SK-N-SH (cell line): ENCODE measurements at regions not wholly inside any gene's neighbourhood (a gene's known extent, or its start where the extent isn't known, plus 50 kb on each side); places are given as distances from the start of the nearest gene placed in this dataset.

Source experiments
- CTCF ChIA-PET: fragments of 300-600, 350-600 bp; formaldehyde crosslinking; extraction: SDS; loops from one replicate; lab custom pipeline; 2021; lab: Yijun Ruan, JAX
- POLR2A ChIA-PET: fragments of 350-600 bp; sonication (Branson Sonifier 250); formaldehyde crosslinking; extraction: SDS; loops from one replicate; lab custom pipeline; 2020; ENCODE audit warnings: antibody characterized with exemption, inconsistent platforms; lab: Yijun Ruan, JAX
- DNase-seq: peaks from one replicate; pipeline ENCODE4 v3.0.0; 2012
- H2AFZ ChIP-seq: fragments of 200-600 bp; sonication (generic); 2 replicates; pipeline ENCODE4 v1.8.1; 2016; ENCODE audit warnings: antibody characterized with exemption, mild to moderate bottlenecking, low read depth
- H3F3A ChIP-seq: fragments of 200-600 bp; sonication (generic); replicated peaks from 2 replicates; pipeline ENCODE3; 2016; ENCODE audit warnings: antibody characterized with exemption, mild to moderate bottlenecking; ENCODE audit not compliant: insufficient read depth
- H3K27ac ChIP-seq, 2 experiments: fragments of 200-500 bp in 1 of 2; fragments of 200-600 bp in 1 of 2; sonication (Bioruptor generic) in 1 of 2; sonication (generic), shearing (Covaris generic) in 1 of 2; 2 replicates each; pipeline versions ENCODE4 v1.5.1 to v1.6.1; 2014 to 2016; ENCODE audit warnings: low read depth in 2 of 2, inconsistent platforms in 1 of 2, low read length in 1 of 2, mild to moderate bottlenecking in 1 of 2, mixed read lengths in 1 of 2
- H3K27me3 ChIP-seq: fragments of 200-600 bp; sonication (generic), shearing (Covaris generic); 2 replicates; pipeline ENCODE4 v1.6.1; 2016; ENCODE audit warnings: mixed run types; ENCODE audit not compliant: insufficient read depth
- H3K36me3 ChIP-seq, 2 experiments: fragments of 200-500 bp in 1 of 2; fragments of 200-600 bp in 1 of 2; sonication (Bioruptor generic) in 1 of 2; sonication (generic) in 1 of 2; replicated peaks in 1 of 2; 2 replicates each; pipeline versions ENCODE3 to v1.5.1; 2014 to 2016; ENCODE audit warnings: low read length in 1 of 2, mild to moderate bottlenecking in 1 of 2; ENCODE audit not compliant: insufficient read depth in 2 of 2, control insufficient read depth in 1 of 2
- H3K4me1 ChIP-seq, 2 experiments: fragments of 200-500 bp in 1 of 2; fragments of 200-600 bp in 1 of 2; sonication (Bioruptor generic) in 1 of 2; sonication (generic), shearing (Covaris generic) in 1 of 2; 2 replicates each; pipeline versions ENCODE4 v1.5.1 to v1.6.1; 2014 to 2016; ENCODE audit warnings: low read depth in 1 of 2, low read length in 1 of 2, mixed run types in 1 of 2; ENCODE audit not compliant: insufficient read depth in 2 of 2, control insufficient read depth in 1 of 2
- H3K4me2 ChIP-seq: fragments of 200-600 bp; sonication (generic), shearing (Covaris generic); 2 replicates; pipeline ENCODE4 v1.6.1; 2017; ENCODE audit warnings: mixed run types
- H3K4me3 ChIP-seq, 2 experiments: fragments of 200-500 bp in 1 of 2; fragments of 200-600 bp in 1 of 2; sonication (Bioruptor generic) in 1 of 2; sonication (generic), shearing (Covaris generic) in 1 of 2; 2 replicates each; pipeline versions ENCODE4 v1.5.1 to v1.8.1; 2014 to 2016; ENCODE audit warnings: low read depth in 2 of 2, inconsistent platforms in 1 of 2, low read length in 1 of 2, mild to moderate bottlenecking in 1 of 2, mixed read lengths in 1 of 2, moderate library complexity in 1 of 2
- H3K79me2 ChIP-seq: fragments of 200-600 bp; sonication (generic); 2 replicates; pipeline ENCODE4 v1.8.1; 2017; ENCODE audit warnings: mild to moderate bottlenecking; ENCODE audit not compliant: insufficient read depth
- H3K9ac ChIP-seq: fragments of 200-600 bp; sonication (generic); 2 replicates; pipeline ENCODE4 v1.6.1; 2017; ENCODE audit warnings: mixed run types
- H3K9me2 ChIP-seq: fragments of 200-600 bp; sonication (generic); 2 replicates; pipeline ENCODE4 v1.6.1; 2017; ENCODE audit warnings: mixed run types
- H3K9me3 ChIP-seq: fragments of 200-600 bp; sonication (generic); 2 replicates; pipeline ENCODE4 v1.6.1; 2017; ENCODE audit warnings: mixed run types, mild to moderate bottlenecking, moderate library complexity
- H4K20me1 ChIP-seq: fragments of 200-600 bp; sonication (generic); 2 replicates; pipeline ENCODE4 v1.6.1; 2017; ENCODE audit warnings: mild to moderate bottlenecking, mixed run types; ENCODE audit not compliant: insufficient read depth
- CHD2 ChIP-seq: fragments of 150-350 bp; IDR thresholded peaks from 2 replicates; pipeline ENCODE4 v1.6.1; 2018; ENCODE audit warnings: low read length; ENCODE audit not compliant: partially characterized antibody
- EP300 ChIP-seq, 2 experiments: IDR thresholded peaks; 2 replicates each; pipeline versions ENCODE4 v1.4.0 to v1.6.1; 2012; ENCODE audit warnings: borderline replicate concordance in 1 of 2, low read depth in 1 of 2, low read length in 1 of 2
- FOSL2 ChIP-seq: IDR thresholded peaks from 2 replicates; pipeline ENCODE4 v1.4.0; 2012; ENCODE audit warnings: low read depth, mild to moderate bottlenecking, moderate library complexity, borderline replicate concordance
- FOXM1 ChIP-seq: IDR thresholded peaks from 2 replicates; pipeline ENCODE4 v1.4.0; 2012; ENCODE audit warnings: low read depth, mild to moderate bottlenecking
- GATA2 ChIP-seq: sonication (generic); formaldehyde crosslinking; IDR thresholded peaks from 2 replicates; pipeline ENCODE4 v1.5.0; 2020; ENCODE audit warnings: mild to moderate bottlenecking, missing genetic modification reagents
- JUND ChIP-seq: IDR thresholded peaks from 2 replicates; pipeline ENCODE4 v1.4.0; 2012
- MXI1 ChIP-seq: IDR thresholded peaks from 2 replicates; pipeline ENCODE4 v1.6.1; 2012; ENCODE audit warnings: mild to moderate bottlenecking, low read depth, low read length, improper control_type of control experiment
- NFIC ChIP-seq: IDR thresholded peaks from 2 replicates; pipeline ENCODE4 v1.4.0; 2012; ENCODE audit warnings: borderline replicate concordance
- RAD21 ChIP-seq: IDR thresholded peaks from 2 replicates; pipeline ENCODE4 v1.6.1; 2012; ENCODE audit warnings: mild to moderate bottlenecking, low read length
- RFX5 ChIP-seq: IDR thresholded peaks from 2 replicates; pipeline ENCODE4 v1.6.1; 2012; ENCODE audit warnings: mild to moderate bottlenecking, improper control_type of control experiment, low read length
- SMC3 ChIP-seq: IDR thresholded peaks from 2 replicates; pipeline ENCODE4 v1.6.1; 2012; ENCODE audit warnings: low read depth, low read length, improper control_type of control experiment
- whole genome bisulfite sequencing: methylation state at CpG from one replicate; pipeline ENCODE4 v1.1.6; 2017; ENCODE audit warnings: low lambda C conversion rate; 5-methylcytosine and 5-hydroxymethylcytosine counted together
- TF ChIP-seq, protein P1 (sequence below): IDR thresholded peaks from 2 replicates; pipeline ENCODE4; 2012
- TF ChIP-seq, protein P2 (sequence below): IDR thresholded peaks from 2 replicates; pipeline ENCODE4 v1.4.0; 2012; ENCODE audit warnings: low read depth, borderline replicate concordance
- TF ChIP-seq, protein P3 (sequence below): fragments of 200-600 bp; sonication (generic); IDR thresholded peaks from 2 replicates; pipeline ENCODE4 v1.6.1; 2017; ENCODE audit warnings: antibody characterized with exemption, mild to moderate bottlenecking, moderate library complexity
- TF ChIP-seq, protein P4 (sequence below): IDR thresholded peaks from 2 replicates; pipeline ENCODE4 v1.4.0; 2012; ENCODE audit warnings: low read depth, borderline replicate concordance

DNA sequence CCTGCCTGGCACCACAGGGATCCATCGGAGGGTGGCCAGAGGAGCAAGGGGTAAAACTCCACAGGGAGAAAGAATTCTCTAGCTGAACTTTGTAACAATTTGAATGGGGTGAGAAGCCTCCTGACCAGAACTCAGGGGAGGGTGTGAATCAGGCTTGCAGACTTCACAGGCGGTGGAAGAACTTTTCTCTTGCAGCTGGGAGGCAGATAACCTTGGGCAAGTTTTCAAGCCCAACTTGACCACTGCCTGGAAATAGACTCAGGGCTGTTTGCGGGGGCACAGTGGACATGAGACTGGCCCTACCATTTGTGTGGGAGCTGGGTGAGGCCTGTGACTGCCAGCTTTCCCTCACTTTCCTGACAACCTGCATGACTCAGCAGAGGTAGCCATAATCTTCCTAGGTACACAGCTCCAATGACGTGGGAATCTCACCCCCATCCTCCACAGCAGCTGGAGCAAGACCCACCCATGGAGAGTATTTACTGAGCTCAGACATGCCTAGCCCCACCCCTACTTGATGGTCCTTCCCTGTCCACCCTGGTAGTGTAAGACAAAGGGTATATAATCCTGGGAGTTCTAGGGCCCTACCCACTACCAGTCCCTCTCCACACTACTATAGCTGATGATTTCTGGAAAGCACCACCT lies 210.0 kb upstream of the AGTR2 start:
- Histone ChIP-seq H3K79me2 (peaks cover 41% of the 10 kb centered on the region; the same call in 1 of the 2 replicates), H3K9me2 (no peaks in the 10 kb centered on the region), H3K4me1 (peaks cover 0 to 12% of the 10 kb centered on the region in 2 experiments; a peak in 1 of 4 replicates), H3K27ac (no peak overlapping the region)
- CTCF ChIA-PET, result interaction anchor here (1.2 kb wide), 1 partner anchor 28 kb away, joined by 3 read pairs; no protein-coding TSS in a partner anchor
- no peak for DNase-seq
- no peak for TF ChIP-seq RAD21
- no peak for TF ChIP-seq CHD2
- no peak for TF ChIP-seq JUND
- TF ChIP-seq FOSL2, result no peak
- TF ChIP-seq, protein P1, sequence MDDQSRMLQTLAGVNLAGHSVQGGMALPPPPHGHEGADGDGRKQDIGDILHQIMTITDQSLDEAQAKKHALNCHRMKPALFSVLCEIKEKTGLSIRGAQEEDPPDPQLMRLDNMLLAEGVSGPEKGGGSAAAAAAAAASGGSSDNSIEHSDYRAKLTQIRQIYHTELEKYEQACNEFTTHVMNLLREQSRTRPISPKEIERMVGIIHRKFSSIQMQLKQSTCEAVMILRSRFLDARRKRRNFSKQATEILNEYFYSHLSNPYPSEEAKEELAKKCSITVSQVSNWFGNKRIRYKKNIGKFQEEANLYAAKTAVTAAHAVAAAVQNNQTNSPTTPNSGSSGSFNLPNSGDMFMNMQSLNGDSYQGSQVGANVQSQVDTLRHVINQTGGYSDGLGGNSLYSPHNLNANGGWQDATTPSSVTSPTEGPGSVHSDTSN, result no peak
- TF ChIP-seq, protein P2, sequence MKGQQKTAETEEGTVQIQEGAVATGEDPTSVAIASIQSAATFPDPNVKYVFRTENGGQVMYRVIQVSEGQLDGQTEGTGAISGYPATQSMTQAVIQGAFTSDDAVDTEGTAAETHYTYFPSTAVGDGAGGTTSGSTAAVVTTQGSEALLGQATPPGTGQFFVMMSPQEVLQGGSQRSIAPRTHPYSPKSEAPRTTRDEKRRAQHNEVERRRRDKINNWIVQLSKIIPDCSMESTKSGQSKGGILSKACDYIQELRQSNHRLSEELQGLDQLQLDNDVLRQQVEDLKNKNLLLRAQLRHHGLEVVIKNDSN, result no peak
- TF ChIP-seq RFX5, result no peak
- TF ChIP-seq, protein P3, sequence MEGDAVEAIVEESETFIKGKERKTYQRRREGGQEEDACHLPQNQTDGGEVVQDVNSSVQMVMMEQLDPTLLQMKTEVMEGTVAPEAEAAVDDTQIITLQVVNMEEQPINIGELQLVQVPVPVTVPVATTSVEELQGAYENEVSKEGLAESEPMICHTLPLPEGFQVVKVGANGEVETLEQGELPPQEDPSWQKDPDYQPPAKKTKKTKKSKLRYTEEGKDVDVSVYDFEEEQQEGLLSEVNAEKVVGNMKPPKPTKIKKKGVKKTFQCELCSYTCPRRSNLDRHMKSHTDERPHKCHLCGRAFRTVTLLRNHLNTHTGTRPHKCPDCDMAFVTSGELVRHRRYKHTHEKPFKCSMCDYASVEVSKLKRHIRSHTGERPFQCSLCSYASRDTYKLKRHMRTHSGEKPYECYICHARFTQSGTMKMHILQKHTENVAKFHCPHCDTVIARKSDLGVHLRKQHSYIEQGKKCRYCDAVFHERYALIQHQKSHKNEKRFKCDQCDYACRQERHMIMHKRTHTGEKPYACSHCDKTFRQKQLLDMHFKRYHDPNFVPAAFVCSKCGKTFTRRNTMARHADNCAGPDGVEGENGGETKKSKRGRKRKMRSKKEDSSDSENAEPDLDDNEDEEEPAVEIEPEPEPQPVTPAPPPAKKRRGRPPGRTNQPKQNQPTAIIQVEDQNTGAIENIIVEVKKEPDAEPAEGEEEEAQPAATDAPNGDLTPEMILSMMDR, result no peak
- TF ChIP-seq MXI1, result no peak
- no peak for TF ChIP-seq NFIC
- TF ChIP-seq GATA2 (CRISPR knock-in tag), result no peak
- no peak for TF ChIP-seq EP300 (IDR thresholded peaks at IDR 0.05; ENCODE audit: borderline replicate concordance in 1 of 2, low read depth in 1 of 2, low read length in 1 of 2)
- TF ChIP-seq, protein P4, sequence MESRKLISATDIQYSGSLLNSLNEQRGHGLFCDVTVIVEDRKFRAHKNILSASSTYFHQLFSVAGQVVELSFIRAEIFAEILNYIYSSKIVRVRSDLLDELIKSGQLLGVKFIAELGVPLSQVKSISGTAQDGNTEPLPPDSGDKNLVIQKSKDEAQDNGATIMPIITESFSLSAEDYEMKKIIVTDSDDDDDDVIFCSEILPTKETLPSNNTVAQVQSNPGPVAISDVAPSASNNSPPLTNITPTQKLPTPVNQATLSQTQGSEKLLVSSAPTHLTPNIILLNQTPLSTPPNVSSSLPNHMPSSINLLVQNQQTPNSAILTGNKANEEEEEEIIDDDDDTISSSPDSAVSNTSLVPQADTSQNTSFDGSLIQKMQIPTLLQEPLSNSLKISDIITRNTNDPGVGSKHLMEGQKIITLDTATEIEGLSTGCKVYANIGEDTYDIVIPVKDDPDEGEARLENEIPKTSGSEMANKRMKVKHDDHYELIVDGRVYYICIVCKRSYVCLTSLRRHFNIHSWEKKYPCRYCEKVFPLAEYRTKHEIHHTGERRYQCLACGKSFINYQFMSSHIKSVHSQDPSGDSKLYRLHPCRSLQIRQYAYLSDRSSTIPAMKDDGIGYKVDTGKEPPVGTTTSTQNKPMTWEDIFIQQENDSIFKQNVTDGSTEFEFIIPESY, result no peak
- TF ChIP-seq SMC3, result no peak
- TF ChIP-seq FOXM1, result no peak
- TF ChIP-seq, all 33 proteins: peak for 0
- H2AFZ ChIP-seq, result no peak overlapping the region
- POLR2A ChIA-PET, result no interaction called here
- no peaks in the 10 kb centered on the region for H3K9me3 ChIP-seq
- H3K4me2 ChIP-seq, result no peak overlapping the region
- H3F3A ChIP-seq, result no peaks in the 10 kb centered on the region
- no peak overlapping the region for H3K9ac ChIP-seq
- no peaks in the 10 kb centered on the region; the same call in 1 of the 2 replicates for H3K27me3 ChIP-seq
- no peak overlapping the region for H3K4me3 ChIP-seq
- peaks cover 21% of the 10 kb centered on the region for H4K20me1 ChIP-seq
- H3K36me3 ChIP-seq, result no peaks in the 10 kb centered on the region
- 29% methylated on average over 3 of the region's 4 CpGs for WGBS
